ENCODE measurements at regions not wholly inside any gene's neighbourhood (a gene's known extent, or its start where the extent isn't known, plus 50 kb on each side); places are given as distances from the start of the nearest gene placed in this dataset.

GRCh38 chr13:31882794-31883193 lies 143.5 kb downstream of the RXFP2 start:
- H3K27ac ChIP-seq (ENCODE audit: low read length in 2 of 2), result no peak overlapping the region
- no peak overlapping the region for H3K4me3 Mint-ChIP-seq
- ChIA-PET CTCF (no interaction called here), POLR2A (no interaction called here)
- intact Hi-C loops (cut with micrococcal nuclease), result no loop called here
- no peaks in the 10 kb centered on the region for H3K36me3 ChIP-seq (replicated peaks in 1 of 2; ENCODE audit: control extremely low read depth in 1 of 2, control insufficient read depth in 1 of 2, extremely low read depth in 1 of 2, insufficient read depth in 2 of 2, low read length in 1 of 2)
- H2AFZ ChIP-seq (ENCODE audit: insufficient read depth, low read depth, low read length, poor library complexity, severe bottlenecking), result no peak overlapping the region
- no peaks in the 10 kb centered on the region for H3K9me3 Mint-ChIP-seq (ENCODE audit: insufficient read depth)
- 25% methylated on average over 3 of the region's 10 CpGs for WGBS (ENCODE audit: insufficient coverage)
- no peak for ATAC-seq (ENCODE audit: low read depth)
- H3K79me2 ChIP-seq (ENCODE audit: control insufficient read depth, insufficient read depth, low read length), result no peaks in the 10 kb centered on the region
- no peak overlapping the region for H3K9ac ChIP-seq (ENCODE audit: low read length)
- TF ChIP-seq CTCF (IDR thresholded peaks at IDR 0.05) (no peak), EZH2 (IDR thresholded peaks at IDR 0.05; ENCODE audit: borderline replicate concordance, insufficient read depth, low read depth, low read length, poor library complexity, severe bottlenecking) (no peak)
- peaks cover 5% of the 10 kb centered on the region for H3K4me1 Mint-ChIP-seq
- H4K20me1 ChIP-seq (ENCODE audit: control insufficient read depth, insufficient read depth, low read length, poor library complexity, severe bottlenecking), result no peaks in the 10 kb centered on the region
- H3K9me3 ChIP-seq (ENCODE audit: control extremely low read depth in 1 of 3, control insufficient read depth in 2 of 3, insufficient read depth in 1 of 3, low read length in 2 of 3), result peaks cover 0 to 4% (median 0%) of the 10 kb centered on the region in 3 donors
- H3K4me3 ChIP-seq (ENCODE audit: control extremely low read depth in 1 of 5, extremely low read depth in 1 of 5, insufficient read depth in 1 of 5, low read depth in 2 of 5, low read length in 4 of 5), result no peak overlapping the region
- no peak overlapping the region for H3K27ac Mint-ChIP-seq
- no peaks in the 10 kb centered on the region for H3K4me1 ChIP-seq (ENCODE audit: control insufficient read depth in 2 of 2, insufficient read depth in 2 of 2, low read length in 2 of 2)
- H3K4me2 ChIP-seq (replicated peaks; ENCODE audit: low read depth, low read length, poor library complexity, severe bottlenecking), result no peak overlapping the region
- DNase-seq, result no peak
- no peaks in the 10 kb centered on the region for H3K27me3 ChIP-seq (replicated peaks in 1 of 4; ENCODE audit: control extremely low read depth in 1 of 4, control insufficient read depth in 3 of 4, insufficient read depth in 4 of 4, low read length in 3 of 4)
- H3K27me3 Mint-ChIP-seq, result no peaks in the 10 kb centered on the region

DNA sequence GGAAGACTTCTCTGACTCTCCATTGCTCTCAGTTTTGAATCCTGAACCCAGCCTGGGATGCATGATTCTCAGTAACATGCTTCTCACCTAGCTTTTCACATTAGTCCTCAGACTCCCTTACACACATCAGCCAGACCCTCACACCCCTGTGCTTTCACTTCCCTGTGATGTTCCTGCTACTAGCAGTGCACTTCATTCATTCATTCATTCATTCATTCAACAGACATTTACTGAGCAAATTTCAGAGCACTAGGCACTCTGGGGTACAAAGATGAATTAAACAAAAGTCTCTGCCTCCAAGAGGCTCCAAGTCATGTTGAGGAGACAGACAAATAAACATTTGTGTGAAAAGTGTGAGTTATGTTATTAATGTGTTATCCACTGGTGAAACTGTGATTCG lies 145.2 kb downstream of the RXFP2 start:
- TF ChIP-seq CTCF (IDR thresholded peaks at IDR 0.05), result no peak
- no peak for TF ChIP-seq EZH2 (IDR thresholded peaks at IDR 0.05; ENCODE audit: borderline replicate concordance, insufficient read depth, low read depth, low read length, poor library complexity, severe bottlenecking)
- intact Hi-C loops (cut with micrococcal nuclease), result no loop called here
- 100% methylated on average over 1 of the region's 1 CpG for WGBS (ENCODE audit: insufficient coverage)
- no peaks in the 10 kb centered on the region for H3K27me3 ChIP-seq (replicated peaks in 1 of 4; ENCODE audit: control extremely low read depth in 1 of 4, control insufficient read depth in 3 of 4, insufficient read depth in 4 of 4, low read length in 3 of 4)
- ATAC-seq (ENCODE audit: low read depth) (no peak), DNase-seq (no peak)
- CTCF ChIA-PET, result no interaction called here
- Mint-ChIP-seq H3K27ac (no peak overlapping the region), H3K9me3 (ENCODE audit: insufficient read depth) (no peaks in the 10 kb centered on the region), H3K27me3 (no peaks in the 10 kb centered on the region), H3K4me3 (no peak overlapping the region), H3K4me1 (peaks cover 5% of the 10 kb centered on the region)
- POLR2A ChIA-PET, result no interaction called here
- no peaks in the 10 kb centered on the region for H4K20me1 ChIP-seq (ENCODE audit: control insufficient read depth, insufficient read depth, low read length, poor library complexity, severe bottlenecking)
- no peaks in the 10 kb centered on the region for H3K4me1 ChIP-seq (ENCODE audit: control insufficient read depth in 2 of 2, insufficient read depth in 2 of 2, low read length in 2 of 2)
- H3K4me3 ChIP-seq (ENCODE audit: control extremely low read depth in 1 of 5, extremely low read depth in 1 of 5, insufficient read depth in 1 of 5, low read depth in 2 of 5, low read length in 4 of 5), result no peak overlapping the region
- no peaks in the 10 kb centered on the region for H3K79me2 ChIP-seq (ENCODE audit: control insufficient read depth, insufficient read depth, low read length)
- no peak overlapping the region for H3K4me2 ChIP-seq (replicated peaks; ENCODE audit: low read depth, low read length, poor library complexity, severe bottlenecking)
- H3K9ac ChIP-seq (ENCODE audit: low read length), result no peak overlapping the region
- no peaks in the 10 kb centered on the region for H3K36me3 ChIP-seq (replicated peaks in 1 of 2; ENCODE audit: control extremely low read depth in 1 of 2, control insufficient read depth in 1 of 2, extremely low read depth in 1 of 2, insufficient read depth in 2 of 2, low read length in 1 of 2)
- no peak overlapping the region for H3K27ac ChIP-seq (ENCODE audit: low read length in 2 of 2)
- no peak overlapping the region for H2AFZ ChIP-seq (ENCODE audit: insufficient read depth, low read depth, low read length, poor library complexity, severe bottlenecking)
- peaks cover 0 to 4% (median 0%) of the 10 kb centered on the region in 3 donors for H3K9me3 ChIP-seq (ENCODE audit: control extremely low read depth in 1 of 3, control insufficient read depth in 2 of 3, insufficient read depth in 1 of 3, low read length in 2 of 3)

All from B cell (primary cell).